ENCODE measurements at regions not wholly inside any gene's neighbourhood (a gene's known extent, or its start where the extent isn't known, plus 50 kb on each side); places are given as distances from the start of the nearest gene placed in this dataset.

DNA sequence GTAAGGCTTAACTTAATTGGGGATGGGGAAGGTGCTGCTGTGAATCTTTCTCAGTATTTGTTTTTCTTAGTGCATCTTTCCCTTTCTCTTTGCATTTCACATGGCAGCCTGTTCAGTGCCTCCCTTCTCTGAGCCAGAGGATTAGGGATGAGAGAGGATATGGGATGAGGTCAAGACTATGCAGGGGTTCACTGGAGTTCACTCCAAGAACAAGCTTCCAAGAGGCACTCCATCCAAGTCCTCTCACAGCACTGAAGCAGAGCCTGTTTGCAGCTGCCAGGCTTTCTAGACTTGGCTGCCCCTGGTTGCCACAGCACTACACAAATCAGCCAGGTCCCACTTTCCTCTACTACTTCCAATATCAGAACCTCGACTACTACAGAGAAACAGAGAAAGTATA lies 80.3 kb upstream of the GYPC start:
- no peak for TF ChIP-seq POLR2A (IDR thresholded peaks at IDR 0.05)
- TF ChIP-seq, protein P1, sequence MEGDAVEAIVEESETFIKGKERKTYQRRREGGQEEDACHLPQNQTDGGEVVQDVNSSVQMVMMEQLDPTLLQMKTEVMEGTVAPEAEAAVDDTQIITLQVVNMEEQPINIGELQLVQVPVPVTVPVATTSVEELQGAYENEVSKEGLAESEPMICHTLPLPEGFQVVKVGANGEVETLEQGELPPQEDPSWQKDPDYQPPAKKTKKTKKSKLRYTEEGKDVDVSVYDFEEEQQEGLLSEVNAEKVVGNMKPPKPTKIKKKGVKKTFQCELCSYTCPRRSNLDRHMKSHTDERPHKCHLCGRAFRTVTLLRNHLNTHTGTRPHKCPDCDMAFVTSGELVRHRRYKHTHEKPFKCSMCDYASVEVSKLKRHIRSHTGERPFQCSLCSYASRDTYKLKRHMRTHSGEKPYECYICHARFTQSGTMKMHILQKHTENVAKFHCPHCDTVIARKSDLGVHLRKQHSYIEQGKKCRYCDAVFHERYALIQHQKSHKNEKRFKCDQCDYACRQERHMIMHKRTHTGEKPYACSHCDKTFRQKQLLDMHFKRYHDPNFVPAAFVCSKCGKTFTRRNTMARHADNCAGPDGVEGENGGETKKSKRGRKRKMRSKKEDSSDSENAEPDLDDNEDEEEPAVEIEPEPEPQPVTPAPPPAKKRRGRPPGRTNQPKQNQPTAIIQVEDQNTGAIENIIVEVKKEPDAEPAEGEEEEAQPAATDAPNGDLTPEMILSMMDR (IDR thresholded peaks at IDR 0.05 in 8 of 11, conservative IDR thresholded peaks at IDR 0.05 in 3 of 11): no peak

All from spleen (tissue), 7 donors.